HG03108 (cell line): ENCODE measurements at regions not wholly inside any gene's neighbourhood (a gene's known extent, or its start where the extent isn't known, plus 50 kb on each side); places are given as distances from the start of the nearest gene placed in this dataset.
"Not testable (repeated sequence)": the region's sequence is repeated elsewhere in the genome, so short reads cannot be mapped to it uniquely, and the experiment has no call there.

ENCODE experiments used
- ATAC-seq: cut with Tn5 transposase; IDR thresholded peaks from one replicate; pipeline ENCODE4 v1.9.1; 2021; ENCODE audit warnings: moderate library complexity; ENCODE audit not compliant: unreplicated experiment

DNA sequence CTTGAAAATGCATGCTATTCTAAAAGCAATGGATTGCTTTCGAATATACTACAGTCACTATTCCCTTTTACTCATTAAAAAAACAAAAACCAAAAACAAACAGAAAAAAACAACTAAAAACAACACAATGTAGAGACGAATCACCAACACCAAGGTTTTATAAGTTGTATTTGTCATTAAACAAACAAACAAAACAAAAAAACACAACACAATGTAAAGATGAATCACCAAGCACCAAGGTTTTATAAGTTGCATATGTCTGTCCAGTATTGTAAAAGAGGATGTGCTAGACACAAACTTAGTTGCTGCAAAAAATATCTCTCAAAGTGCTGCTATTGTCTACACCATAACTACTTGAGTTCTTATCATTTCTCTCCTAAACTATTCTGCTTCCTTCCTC is 1269.2 kb downstream of the EFNA5 start:
- no peak for ATAC-seq

DNA sequence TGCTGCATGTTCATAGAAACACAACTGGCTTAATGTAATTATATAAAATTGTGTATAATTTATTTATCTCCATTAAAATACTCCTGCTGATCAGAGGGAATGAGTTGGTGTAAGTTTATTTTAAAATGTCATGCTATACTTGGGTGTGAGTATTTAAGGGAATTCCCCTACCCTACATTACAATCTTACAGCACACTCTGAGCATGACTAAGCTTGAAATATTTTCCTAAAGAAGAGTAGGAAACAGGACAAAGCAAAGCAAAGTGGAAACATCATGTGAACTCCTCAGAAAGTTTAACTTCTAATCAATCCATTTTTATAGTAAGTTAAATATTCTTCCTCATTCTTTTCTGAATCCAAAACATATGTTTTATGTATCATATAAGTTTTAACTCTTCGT is 1271.3 kb downstream of the EFNA5 start:
- ATAC-seq = no peak

- no peak for ATAC-seq
Observed at GRCh38 chr5:106397700-106398099, 1273.0 kb downstream of the EFNA5 start.

- ATAC-seq = no peak
Observed at GRCh38 chr5:106393276-106393675, 1277.5 kb downstream of the EFNA5 start.

GRCh38 chr5:106392766-106393165 is 1278.0 kb downstream of the EFNA5 start:
- ATAC-seq = no peak

DNA sequence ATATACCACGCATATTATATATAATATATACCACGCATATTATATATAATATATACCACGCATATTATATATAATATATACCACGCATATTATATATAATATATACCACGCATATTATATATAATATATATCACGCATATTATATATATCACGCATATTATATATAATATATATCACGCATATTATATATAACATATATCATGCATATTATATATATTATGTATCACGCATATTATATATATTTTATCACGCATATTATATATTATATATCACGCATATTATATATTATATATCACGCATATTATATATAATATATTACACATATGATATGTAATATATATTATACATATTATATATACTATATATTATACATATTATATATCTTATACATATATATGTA is 1283.0 kb downstream of the EFNA5 start:
- ATAC-seq = not testable (repeated sequence)

DNA sequence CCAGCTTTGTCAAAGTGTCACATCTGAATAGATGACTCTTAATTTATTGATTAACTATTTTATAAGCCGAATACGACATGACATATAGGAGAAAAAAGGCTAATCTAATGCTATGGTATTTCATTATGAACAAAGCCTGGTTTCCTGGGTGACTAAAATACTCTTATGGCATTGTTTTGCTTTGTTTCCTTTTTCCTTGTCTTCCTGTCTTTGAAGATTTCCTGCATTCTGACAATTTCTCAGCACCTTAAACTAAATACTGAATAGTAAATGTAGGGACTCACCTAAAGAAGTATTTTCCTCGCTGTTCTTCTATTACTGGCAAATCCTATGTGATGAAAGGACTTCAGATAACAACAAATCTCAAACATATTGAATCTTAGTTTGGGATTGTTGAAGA is 1284.5 kb downstream of the EFNA5 start:
- no peak for ATAC-seq

DNA sequence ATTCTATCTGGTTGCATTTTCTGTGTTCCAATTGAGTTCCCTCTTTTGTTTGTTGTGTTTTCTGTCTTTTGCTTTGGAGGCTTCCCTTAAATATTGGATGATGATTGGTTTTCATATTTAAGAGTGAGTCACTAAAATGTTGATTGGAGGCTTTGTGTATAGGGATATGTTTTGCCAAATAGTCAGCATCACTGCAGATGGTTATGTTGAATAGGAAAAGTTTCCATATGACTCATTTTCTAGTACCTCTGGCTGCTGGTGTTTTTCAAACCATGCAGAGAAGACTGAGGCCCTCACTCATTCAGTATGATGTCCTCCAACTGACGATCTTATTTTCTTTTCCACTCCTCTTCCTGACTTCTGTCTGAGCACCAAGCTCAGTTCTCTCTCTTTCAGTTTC is 1290.0 kb downstream of the EFNA5 start:
- no peak for ATAC-seq

DNA sequence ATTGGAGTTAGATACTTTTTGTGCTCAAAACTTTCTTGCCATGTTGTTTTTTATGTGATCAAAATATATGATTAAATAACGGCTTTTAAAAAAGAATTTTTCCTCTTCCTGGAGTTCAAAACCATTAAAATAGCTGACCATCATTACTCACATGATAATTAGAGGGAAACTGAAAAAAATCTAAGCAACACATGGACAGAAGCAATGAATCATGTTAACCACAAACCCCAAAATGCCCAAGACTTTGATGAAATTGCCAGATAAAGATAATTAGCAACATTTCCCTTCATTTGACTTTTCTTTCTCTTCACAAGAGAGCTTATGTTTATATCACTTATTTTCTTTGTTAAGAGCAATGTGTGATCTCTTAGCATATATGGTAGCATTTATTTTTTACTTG is 1294.2 kb downstream of the EFNA5 start:
- no peak for ATAC-seq

DNA sequence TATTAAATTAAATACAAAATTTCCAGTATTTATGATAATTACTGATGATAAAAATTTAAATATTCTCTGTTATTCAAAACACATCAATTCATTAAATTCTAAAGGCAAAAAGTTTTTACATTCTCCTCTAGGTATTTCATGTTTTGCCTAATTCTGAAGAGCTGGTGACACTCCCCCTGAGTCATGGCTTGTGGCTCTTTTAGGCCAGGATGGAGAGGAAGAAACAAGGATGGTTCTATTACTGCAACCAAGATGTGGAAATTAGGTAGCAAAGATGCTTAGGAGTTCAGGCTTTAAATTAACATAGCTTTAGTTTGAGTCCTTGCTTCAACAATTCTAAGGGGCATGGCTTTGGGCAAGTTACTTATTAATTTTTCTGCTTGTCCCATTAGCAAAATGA is 1295.8 kb downstream of the EFNA5 start:
- no peak for ATAC-seq

DNA sequence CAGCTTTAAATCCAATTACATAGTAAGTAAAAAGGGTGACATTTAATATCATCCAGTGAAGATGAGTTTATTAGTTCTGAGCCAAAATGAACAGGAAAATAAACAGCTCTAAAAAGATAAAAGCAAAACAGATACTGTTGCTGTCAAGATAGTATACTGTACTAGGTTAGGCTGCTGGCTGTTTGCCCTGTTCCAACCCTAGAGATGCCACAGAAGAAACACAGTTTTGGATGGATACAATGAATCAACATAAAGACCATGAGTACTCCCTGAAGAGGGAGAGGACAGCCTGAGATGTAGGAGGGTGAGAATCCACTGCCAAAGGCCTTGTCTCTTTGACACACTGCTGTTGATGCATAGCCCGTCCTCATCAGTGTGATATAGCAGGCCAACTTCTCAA is 1302.7 kb downstream of the EFNA5 start:
- ATAC-seq = no peak

GRCh38 chr5:106367281-106367680 is 1303.5 kb downstream of the EFNA5 start:
- ATAC-seq = no peak

DNA sequence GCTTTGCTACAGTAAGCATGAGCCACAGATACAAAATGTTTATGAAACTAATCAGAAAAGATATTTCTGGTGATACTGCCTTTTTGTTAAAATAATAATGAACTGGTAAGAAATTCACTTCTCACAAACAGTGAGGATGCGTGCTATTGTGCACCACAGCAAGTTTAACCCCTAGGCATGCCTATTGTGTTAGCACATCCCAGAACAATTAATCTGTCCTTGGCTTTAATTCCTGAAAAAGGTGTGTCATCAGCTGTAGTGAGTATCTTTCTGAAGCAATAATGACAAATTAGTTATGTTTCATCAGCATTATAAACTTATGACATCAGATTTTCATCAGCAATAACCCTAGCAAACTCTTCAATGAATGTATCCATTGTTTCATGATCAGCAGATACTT is 1307.2 kb downstream of the EFNA5 start:
- no peak for ATAC-seq

DNA sequence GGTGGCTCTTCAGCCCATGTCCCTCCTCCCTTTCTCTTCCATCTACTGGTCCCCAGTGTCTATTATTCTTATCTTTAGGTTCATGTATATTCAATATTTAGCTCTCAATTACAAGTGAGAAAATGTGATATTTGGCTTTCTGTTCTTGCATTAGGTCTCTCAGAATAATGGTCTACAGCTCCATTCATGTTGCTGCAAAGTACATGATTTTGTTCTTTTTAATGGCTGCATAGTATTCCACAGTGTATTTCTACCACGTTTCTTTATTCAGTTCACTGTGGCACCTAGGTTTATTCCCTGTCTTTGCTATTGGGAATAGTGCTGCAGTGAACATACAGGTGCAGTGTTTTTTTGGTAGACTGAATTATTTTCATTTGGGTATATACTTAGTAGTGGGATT is 1308.8 kb downstream of the EFNA5 start:
- ATAC-seq = no peak

- ATAC-seq = no peak
Observed at GRCh38 chr5:106331415-106331814, 1339.3 kb downstream of the EFNA5 start.

- ATAC-seq = no peak
Observed at GRCh38 chr5:106324356-106324755, 1346.4 kb downstream of the EFNA5 start.

GRCh38 chr5:106321242-106321641 is 1349.5 kb downstream of the EFNA5 start:
- ATAC-seq = no peak

DNA sequence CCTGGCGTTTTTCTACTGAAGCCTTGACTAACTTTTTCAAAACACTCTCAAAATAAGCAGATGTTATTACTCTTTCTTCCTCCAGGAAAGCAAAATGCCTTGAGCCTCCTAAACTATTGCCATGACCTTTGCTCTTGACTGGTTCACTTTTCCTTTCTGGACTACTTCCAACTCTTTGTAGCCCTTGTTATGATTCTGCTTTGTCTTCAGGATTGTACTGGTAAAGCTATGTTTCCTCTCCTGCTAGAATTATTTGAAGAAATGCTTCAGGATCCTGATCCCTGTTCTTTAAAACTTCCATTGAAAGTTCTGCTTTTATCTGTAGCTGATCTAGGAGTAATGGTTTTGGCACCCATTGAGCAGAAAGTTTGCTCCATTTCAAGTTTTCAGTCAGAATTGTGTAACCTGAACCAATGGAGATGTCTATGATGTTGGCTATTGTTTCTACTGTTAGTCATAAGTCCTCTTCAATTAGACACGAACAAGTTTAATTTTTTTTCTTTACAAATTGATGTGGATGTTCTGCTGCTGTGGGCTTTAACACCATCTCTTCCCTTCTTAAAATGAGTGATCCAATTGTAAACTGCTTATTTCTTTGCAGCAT is 1356.4 kb downstream of the EFNA5 start:
- no peak for ATAC-seq

DNA sequence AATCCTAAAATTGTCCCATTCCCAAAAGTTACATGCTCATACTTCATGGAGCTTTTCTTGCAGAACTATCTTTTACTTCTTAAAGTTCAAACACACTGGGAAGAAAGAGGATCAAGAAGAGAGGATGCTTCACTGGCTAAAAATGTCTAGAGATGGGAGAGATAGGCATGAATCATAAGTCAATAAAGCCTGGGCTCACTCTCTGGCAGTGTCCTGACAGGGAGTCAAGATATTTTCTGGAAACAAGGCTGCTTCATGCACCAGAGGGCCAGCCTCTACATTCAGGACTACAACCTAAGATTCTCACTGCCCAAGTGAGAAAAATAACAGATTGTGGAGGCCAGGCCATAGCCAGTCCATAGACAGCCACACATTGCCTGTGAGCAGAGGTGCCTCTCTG is 1358.4 kb downstream of the EFNA5 start:
- no peak for ATAC-seq

GRCh38 chr5:106311230-106311915 is 1359.4 kb downstream of the EFNA5 start:
- no peak for ATAC-seq

GRCh38 chr5:106307265-106307664 is 1363.5 kb downstream of the EFNA5 start:
- ATAC-seq = no peak

GRCh38 chr5:106306313-106307028 is 1364.3 kb downstream of the EFNA5 start:
- no peak for ATAC-seq
